ENCODE measurements at regions not wholly inside any gene's neighbourhood (a gene's known extent, or its start where the extent isn't known, plus 50 kb on each side); places are given as distances from the start of the nearest gene placed in this dataset.
"Not testable (repeated sequence)": the region's sequence is repeated elsewhere in the genome, so short reads cannot be mapped to it uniquely, and the experiment has no call there.

- H3K27ac ChIP-seq (ENCODE audit: insufficient read depth in 1 of 2, low read depth in 1 of 2, low read length in 2 of 2, poor library complexity in 1 of 2, severe bottlenecking in 2 of 2); CTCF ChIA-PET; H3K27me3 ChIP-seq (replicated peaks in 2 of 5; ENCODE audit: control insufficient read depth in 4 of 5, insufficient read depth in 5 of 5, low read length in 4 of 5); H3K4me3 ChIP-seq (ENCODE audit: control insufficient read depth in 1 of 7, extremely low read depth in 1 of 7, insufficient read depth in 4 of 7, low read depth in 2 of 7, low read length in 6 of 7); H3K9me3 ChIP-seq (ENCODE audit: control extremely low read depth in 1 of 5, control insufficient read depth in 4 of 5, insufficient read depth in 2 of 5, low read depth in 1 of 5, low read length in 4 of 5); H3K36me3 ChIP-seq (ENCODE audit: control insufficient read depth in 4 of 4, insufficient read depth in 4 of 4, low read length in 3 of 4); POLR2A ChIA-PET; H3K4me1 ChIP-seq (ENCODE audit: control extremely low read depth in 1 of 4, control insufficient read depth in 4 of 4, insufficient read depth in 4 of 4, low read length in 3 of 4); DNase-seq: not testable (repeated sequence)
- WGBS (ENCODE audit: insufficient coverage) = 96% methylated on average over 2 of the region's 5 CpGs
Observed at GRCh38 chr20:30916404-30916803, 341.1 kb upstream of the DEFB115 start.

GRCh38 chr20:30919514-30920188 lies 337.8 kb upstream of the DEFB115 start:
- Histone ChIP-seq H3K27me3 (replicated peaks in 2 of 5; ENCODE audit: control insufficient read depth in 4 of 5, insufficient read depth in 5 of 5, low read length in 4 of 5) (no peaks in the 10 kb centered on the region), H3K27ac (ENCODE audit: insufficient read depth in 1 of 2, low read depth in 1 of 2, low read length in 2 of 2, poor library complexity in 1 of 2, severe bottlenecking in 2 of 2) (no peak overlapping the region), H3K9me3 (ENCODE audit: control extremely low read depth in 1 of 5, control insufficient read depth in 4 of 5, insufficient read depth in 2 of 5, low read depth in 1 of 5, low read length in 4 of 5) (peaks cover 0 to 8% (median 5%) of the 10 kb centered on the region in 5 experiments), H3K4me1 (ENCODE audit: control extremely low read depth in 1 of 4, control insufficient read depth in 4 of 4, insufficient read depth in 4 of 4, low read length in 3 of 4) (no peaks in the 10 kb centered on the region), H3K4me3 (ENCODE audit: control insufficient read depth in 1 of 7, extremely low read depth in 1 of 7, insufficient read depth in 4 of 7, low read depth in 2 of 7, low read length in 6 of 7) (no peak overlapping the region), H3K36me3 (ENCODE audit: control insufficient read depth in 4 of 4, insufficient read depth in 4 of 4, low read length in 3 of 4) (no peaks in the 10 kb centered on the region)
- DNase-seq = no peak
- WGBS (ENCODE audit: insufficient coverage) = 94% methylated on average over 23 of the region's 31 CpGs
- POLR2A ChIA-PET = no interaction called here
- CTCF ChIA-PET = no interaction called here

- 87% methylated on average over 36 of the region's 57 CpGs for WGBS (ENCODE audit: insufficient coverage)
- POLR2A ChIA-PET = no interaction called here
- DNase-seq = no peak
Observed at GRCh38 chr20:30921286-30922071, 336.0 kb upstream of the DEFB115 start.

GRCh38 chr20:30922129-30922528 lies 335.3 kb upstream of the DEFB115 start:
- H3K36me3 ChIP-seq (ENCODE audit: control insufficient read depth in 4 of 4, insufficient read depth in 4 of 4, low read length in 3 of 4) = no peaks in the 10 kb centered on the region
- POLR2A ChIA-PET = no interaction called here
- no peak overlapping the region for H3K27ac ChIP-seq (ENCODE audit: insufficient read depth in 1 of 2, low read depth in 1 of 2, low read length in 2 of 2, poor library complexity in 1 of 2, severe bottlenecking in 2 of 2)
- CTCF ChIA-PET = no interaction called here
- H3K4me1 ChIP-seq (ENCODE audit: control extremely low read depth in 1 of 4, control insufficient read depth in 4 of 4, insufficient read depth in 4 of 4, low read length in 3 of 4) = no peaks in the 10 kb centered on the region
- 70% methylated on average over 41 of the region's 55 CpGs for WGBS (ENCODE audit: insufficient coverage)
- H3K27me3 ChIP-seq (replicated peaks in 2 of 5; ENCODE audit: control insufficient read depth in 4 of 5, insufficient read depth in 5 of 5, low read length in 4 of 5) = no peaks in the 10 kb centered on the region
- no peak for DNase-seq
- peaks cover 0 to 8% (median 5%) of the 10 kb centered on the region in 5 experiments for H3K9me3 ChIP-seq (ENCODE audit: control extremely low read depth in 1 of 5, control insufficient read depth in 4 of 5, insufficient read depth in 2 of 5, low read depth in 1 of 5, low read length in 4 of 5)
- H3K4me3 ChIP-seq (ENCODE audit: control insufficient read depth in 1 of 7, extremely low read depth in 1 of 7, insufficient read depth in 4 of 7, low read depth in 2 of 7, low read length in 6 of 7) = no peak overlapping the region

More at GRCh38 chr20:30921286-30922071, 336.0 kb upstream of the DEFB115 start:
- Histone ChIP-seq H3K4me3 (ENCODE audit: control insufficient read depth in 1 of 7, extremely low read depth in 1 of 7, insufficient read depth in 4 of 7, low read depth in 2 of 7, low read length in 6 of 7) (no peak overlapping the region), H3K36me3 (ENCODE audit: control insufficient read depth in 4 of 4, insufficient read depth in 4 of 4, low read length in 3 of 4) (no peaks in the 10 kb centered on the region), H3K27me3 (replicated peaks in 2 of 5; ENCODE audit: control insufficient read depth in 4 of 5, insufficient read depth in 5 of 5, low read length in 4 of 5) (no peaks in the 10 kb centered on the region), H3K27ac (ENCODE audit: insufficient read depth in 1 of 2, low read depth in 1 of 2, low read length in 2 of 2, poor library complexity in 1 of 2, severe bottlenecking in 2 of 2) (no peak overlapping the region), H3K9me3 (ENCODE audit: control extremely low read depth in 1 of 5, control insufficient read depth in 4 of 5, insufficient read depth in 2 of 5, low read depth in 1 of 5, low read length in 4 of 5) (peaks cover 0 to 8% (median 5%) of the 10 kb centered on the region in 5 experiments), H3K4me1 (ENCODE audit: control extremely low read depth in 1 of 4, control insufficient read depth in 4 of 4, insufficient read depth in 4 of 4, low read length in 3 of 4) (no peaks in the 10 kb centered on the region)
- CTCF ChIA-PET = no interaction called here

GRCh38 chr20:30937790-30938189 lies 319.7 kb upstream of the DEFB115 start:
- no peak for DNase-seq
- peaks cover 0 to 2% (median 0%) of the 10 kb centered on the region in 5 experiments for H3K9me3 ChIP-seq (ENCODE audit: control extremely low read depth in 1 of 5, control insufficient read depth in 4 of 5, insufficient read depth in 2 of 5, low read depth in 1 of 5, low read length in 4 of 5)
- no peak overlapping the region for H3K4me3 ChIP-seq (ENCODE audit: control insufficient read depth in 1 of 7, extremely low read depth in 1 of 7, insufficient read depth in 4 of 7, low read depth in 2 of 7, low read length in 6 of 7)
- H3K27me3 ChIP-seq (replicated peaks in 2 of 5; ENCODE audit: control insufficient read depth in 4 of 5, insufficient read depth in 5 of 5, low read length in 4 of 5) = no peaks in the 10 kb centered on the region
- POLR2A ChIA-PET = no interaction called here
- H3K36me3 ChIP-seq (ENCODE audit: control insufficient read depth in 4 of 4, insufficient read depth in 4 of 4, low read length in 3 of 4) = no peaks in the 10 kb centered on the region
- 76% methylated on average over 4 of the region's 5 CpGs for WGBS (ENCODE audit: insufficient coverage)
- H3K27ac ChIP-seq (ENCODE audit: insufficient read depth in 1 of 2, low read depth in 1 of 2, low read length in 2 of 2, poor library complexity in 1 of 2, severe bottlenecking in 2 of 2) = no peak overlapping the region
- CTCF ChIA-PET = no interaction called here
- no peaks in the 10 kb centered on the region for H3K4me1 ChIP-seq (ENCODE audit: control extremely low read depth in 1 of 4, control insufficient read depth in 4 of 4, insufficient read depth in 4 of 4, low read length in 3 of 4)

- 96% methylated on average over 12 of the region's 13 CpGs for WGBS (ENCODE audit: insufficient coverage)
- no peak for DNase-seq
- Histone ChIP-seq H3K4me3 (ENCODE audit: control insufficient read depth in 1 of 7, extremely low read depth in 1 of 7, insufficient read depth in 4 of 7, low read depth in 2 of 7, low read length in 6 of 7) (no peak overlapping the region), H3K4me1 (ENCODE audit: control extremely low read depth in 1 of 4, control insufficient read depth in 4 of 4, insufficient read depth in 4 of 4, low read length in 3 of 4) (no peaks in the 10 kb centered on the region), H3K27me3 (replicated peaks in 2 of 5; ENCODE audit: control insufficient read depth in 4 of 5, insufficient read depth in 5 of 5, low read length in 4 of 5) (no peaks in the 10 kb centered on the region), H3K27ac (ENCODE audit: insufficient read depth in 1 of 2, low read depth in 1 of 2, low read length in 2 of 2, poor library complexity in 1 of 2, severe bottlenecking in 2 of 2) (no peak overlapping the region), H3K9me3 (ENCODE audit: control extremely low read depth in 1 of 5, control insufficient read depth in 4 of 5, insufficient read depth in 2 of 5, low read depth in 1 of 5, low read length in 4 of 5) (peaks cover 0 to 1% (median 0%) of the 10 kb centered on the region in 5 experiments), H3K36me3 (ENCODE audit: control insufficient read depth in 4 of 4, insufficient read depth in 4 of 4, low read length in 3 of 4) (no peaks in the 10 kb centered on the region)
- POLR2A ChIA-PET = no interaction called here
- CTCF ChIA-PET = no interaction called here
Observed at GRCh38 chr20:30949761-30950160, 307.7 kb upstream of the DEFB115 start.

- H3K9me3 ChIP-seq (ENCODE audit: control extremely low read depth in 1 of 5, control insufficient read depth in 4 of 5, insufficient read depth in 2 of 5, low read depth in 1 of 5, low read length in 4 of 5); H3K4me1 ChIP-seq (ENCODE audit: control extremely low read depth in 1 of 4, control insufficient read depth in 4 of 4, insufficient read depth in 4 of 4, low read length in 3 of 4); DNase-seq; POLR2A ChIA-PET; H3K27me3 ChIP-seq (replicated peaks in 2 of 5; ENCODE audit: control insufficient read depth in 4 of 5, insufficient read depth in 5 of 5, low read length in 4 of 5); H3K4me3 ChIP-seq (ENCODE audit: control insufficient read depth in 1 of 7, extremely low read depth in 1 of 7, insufficient read depth in 4 of 7, low read depth in 2 of 7, low read length in 6 of 7); H3K36me3 ChIP-seq (ENCODE audit: control insufficient read depth in 4 of 4, insufficient read depth in 4 of 4, low read length in 3 of 4); CTCF ChIA-PET; H3K27ac ChIP-seq (ENCODE audit: insufficient read depth in 1 of 2, low read depth in 1 of 2, low read length in 2 of 2, poor library complexity in 1 of 2, severe bottlenecking in 2 of 2): not testable (repeated sequence)
- no CpG with 5 or more reads among the region's 3 CpGs for WGBS (ENCODE audit: insufficient coverage)
Observed at GRCh38 chr20:30951088-30951487, 306.4 kb upstream of the DEFB115 start.
